ENCODE measurements at regions not wholly inside any gene's neighbourhood (a gene's known extent, or its start where the extent isn't known, plus 50 kb on each side); places are given as distances from the start of the nearest gene placed in this dataset.

DNA sequence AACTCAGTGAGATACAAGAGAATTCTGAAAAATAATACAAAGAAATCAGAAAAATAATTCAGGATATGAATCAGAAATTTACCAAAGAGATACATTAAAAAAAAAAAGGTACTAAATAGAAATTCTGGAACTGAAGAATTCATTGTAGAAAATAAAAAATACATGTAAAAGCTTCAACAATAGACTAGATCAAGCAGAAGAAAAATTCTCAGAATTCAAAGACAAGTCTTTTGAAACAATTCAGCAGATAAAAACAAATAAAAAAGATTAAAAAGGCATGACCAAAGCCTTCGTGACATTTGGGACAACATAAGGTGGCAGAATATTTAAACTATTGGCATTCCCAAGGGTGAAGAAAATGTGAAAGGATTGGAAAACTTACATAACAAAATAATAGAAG is 133.1 kb upstream of the CNOT2 start:
- TF ChIP-seq, protein P1, sequence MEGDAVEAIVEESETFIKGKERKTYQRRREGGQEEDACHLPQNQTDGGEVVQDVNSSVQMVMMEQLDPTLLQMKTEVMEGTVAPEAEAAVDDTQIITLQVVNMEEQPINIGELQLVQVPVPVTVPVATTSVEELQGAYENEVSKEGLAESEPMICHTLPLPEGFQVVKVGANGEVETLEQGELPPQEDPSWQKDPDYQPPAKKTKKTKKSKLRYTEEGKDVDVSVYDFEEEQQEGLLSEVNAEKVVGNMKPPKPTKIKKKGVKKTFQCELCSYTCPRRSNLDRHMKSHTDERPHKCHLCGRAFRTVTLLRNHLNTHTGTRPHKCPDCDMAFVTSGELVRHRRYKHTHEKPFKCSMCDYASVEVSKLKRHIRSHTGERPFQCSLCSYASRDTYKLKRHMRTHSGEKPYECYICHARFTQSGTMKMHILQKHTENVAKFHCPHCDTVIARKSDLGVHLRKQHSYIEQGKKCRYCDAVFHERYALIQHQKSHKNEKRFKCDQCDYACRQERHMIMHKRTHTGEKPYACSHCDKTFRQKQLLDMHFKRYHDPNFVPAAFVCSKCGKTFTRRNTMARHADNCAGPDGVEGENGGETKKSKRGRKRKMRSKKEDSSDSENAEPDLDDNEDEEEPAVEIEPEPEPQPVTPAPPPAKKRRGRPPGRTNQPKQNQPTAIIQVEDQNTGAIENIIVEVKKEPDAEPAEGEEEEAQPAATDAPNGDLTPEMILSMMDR (IDR thresholded peaks at IDR 0.05 in 8 of 11, conservative IDR thresholded peaks at IDR 0.05 in 3 of 11) = no peak
- no peak for TF ChIP-seq POLR2A (IDR thresholded peaks at IDR 0.05)

Measured in spleen (tissue), 7 donors.